Ovary (tissue), 7 donors: ENCODE measurements at regions not wholly inside any gene's neighbourhood (a gene's known extent, or its start where the extent isn't known, plus 50 kb on each side); places are given as distances from the start of the nearest gene placed in this dataset.

Experiments
- DNase-seq, 5 donors: peaks; one replicate each; pipeline ENCODE4 v3.0.0-alpha.2; 2019 to 2020
- H3K27ac ChIP-seq, 2 donors: fragments of 200-600 bp; one replicate each; pipeline versions ENCODE4 v1.5.1 to v1.8.0; 2019 to 2022
- H3K27me3 ChIP-seq: fragments of 200-600 bp; one replicate; pipeline ENCODE4 v1.8.0; 2022
- H3K36me3 ChIP-seq: fragments of 200-600 bp; sonication (generic); one replicate; pipeline ENCODE4 v1.5.1; 2019
- H3K4me1 ChIP-seq: one replicate; pipeline ENCODE4 v1.8.1; 2013; ENCODE audit warnings: mild to moderate bottlenecking, moderate library complexity; ENCODE audit not compliant: insufficient read depth
- H3K4me3 ChIP-seq: fragments of 200-600 bp; sonication (generic); one replicate; pipeline ENCODE4 v1.5.1; 2017
- H3K9me3 ChIP-seq, 2 donors: fragments of 200-600 bp in 1 of 2; sonication (generic) in 1 of 2; one replicate each; pipeline versions ENCODE4 v1.5.1 to v1.8.1; 2013 to 2019; ENCODE audit warnings: mild to moderate bottlenecking in 1 of 2, moderate library complexity in 1 of 2
- CTCF ChIP-seq, 3 donors: fragments of 450-650 bp in 2 of 3; fragments of 200-600 bp in 1 of 3; IDR thresholded peaks; one replicate each; pipeline versions ENCODE4 v1.5.1 to v1.8.0; 2016 to 2022; ENCODE audit warnings: antibody characterized with exemption in 3 of 3, mild to moderate bottlenecking in 1 of 3
- EP300 ChIP-seq: sonication (generic); formaldehyde crosslinking; IDR thresholded peaks from one replicate; pipeline ENCODE4 v1.6.1; 2017; ENCODE audit warnings: antibody characterized with exemption
- POLR2A ChIP-seq: fragments of 450-650 bp; IDR thresholded peaks from one replicate; pipeline ENCODE4 v1.6.1; 2017; ENCODE audit warnings: antibody characterized with exemption, mild to moderate bottlenecking, moderate library complexity
- WGBS, 3 donors: extraction: QIAGEN DNeasy Blood & Tissue Kit in 1 of 3; methylation state at CpG; one replicate each; pipeline versions ENCODE4 v1.1.5 to v1.1.7; 2013 to 2017; 5-methylcytosine and 5-hydroxymethylcytosine counted together
- intact Hi-C, 4 donors: fragments of 100-400 bp; cut with DNase I; formaldehyde crosslinking; loops; one replicate each; pipeline versions ENCODE4 v1.11.0 to v1.15.1; 2022 to 2023
- donor health status: DM: no; HTN: no; CAD: no; lungs with moderate emphysema.
- donor health status: DM: no; HTN: no; CAD: no.
- donor health status: Bipolar disorder and iron deficiency.
- donor health status: DM: no; HTN: no; CAD: no.
- donor health status: DM: yes; HTN: yes; CAD: no.

- 49 to 59% (median 53%) methylated on average over 11 of the region's 11 CpGs for WGBS, 3 donors
- no peaks in the 10 kb centered on the region for H3K9me3 ChIP-seq
- no peaks in the 10 kb centered on the region for H3K4me1 ChIP-seq
- H3K36me3 ChIP-seq: no peaks in the 10 kb centered on the region
- DNase-seq: no peak
- no peak for TF ChIP-seq POLR2A
- no peak for TF ChIP-seq EP300
- no peak for TF ChIP-seq CTCF (IDR thresholded peaks at IDR 0.05)
- no peak overlapping the region for H3K27ac ChIP-seq
- intact Hi-C loops: no loop called here
- no peaks in the 10 kb centered on the region for H3K27me3 ChIP-seq
- no peak overlapping the region for H3K4me3 ChIP-seq
Measured at GRCh38 chr17:79263191-79263590, 188.6 kb downstream of the ENGASE start.

- Histone ChIP-seq H3K4me1 (no peaks in the 10 kb centered on the region), H3K36me3 (no peaks in the 10 kb centered on the region), H3K27me3 (no peaks in the 10 kb centered on the region), H3K9me3 (no peaks in the 10 kb centered on the region), H3K27ac (no peak overlapping the region), H3K4me3 (no peak overlapping the region)
- WGBS, 3 donors: 77 to 92% (median 77%) methylated on average over 6 of the region's 6 CpGs
- no peak for DNase-seq
- intact Hi-C loops: no loop called here
- TF ChIP-seq POLR2A: no peak
- no peak for TF ChIP-seq CTCF (IDR thresholded peaks at IDR 0.05)
- TF ChIP-seq EP300: no peak
Measured at GRCh38 chr17:79262624-79263023, 188.0 kb downstream of the ENGASE start.

GRCh38 chr17:79261355-79262072 is 186.9 kb downstream of the ENGASE start:
- Histone ChIP-seq H3K9me3 (no peaks in the 10 kb centered on the region), H3K27me3 (no peaks in the 10 kb centered on the region), H3K27ac (no peak overlapping the region), H3K4me3 (no peak overlapping the region), H3K36me3 (no peaks in the 10 kb centered on the region), H3K4me1 (no peaks in the 10 kb centered on the region)
- no peak for TF ChIP-seq POLR2A
- TF ChIP-seq CTCF (IDR thresholded peaks at IDR 0.05): no peak
- TF ChIP-seq EP300: no peak
- 25 to 33% (median 26%) methylated on average over 19 to 23 of the region's 23 CpGs for WGBS, 3 donors
- no peak for DNase-seq
- intact Hi-C loops: no loop called here

- intact Hi-C loops: no loop called here
Measured at GRCh38 chr17:79258843-79259242, 184.2 kb downstream of the ENGASE start.

More at GRCh38 chr17:79258843-79259242, 184.2 kb downstream of the ENGASE start:
- Histone ChIP-seq H3K9me3 (no peaks in the 10 kb centered on the region), H3K27ac (no peak overlapping the region), H3K36me3 (no peaks in the 10 kb centered on the region), H3K4me1 (no peaks in the 10 kb centered on the region), H3K27me3 (no peaks in the 10 kb centered on the region), H3K4me3 (no peak overlapping the region)
- no peak for DNase-seq
- no peak for TF ChIP-seq POLR2A
- TF ChIP-seq EP300: no peak
- no peak for TF ChIP-seq CTCF (IDR thresholded peaks at IDR 0.05)
- WGBS, 3 donors: 65 to 72% (median 65%) methylated on average over 9 of the region's 9 CpGs
